Left colon (tissue), 2 donors: ENCODE measurements at regions not wholly inside any gene's neighbourhood (a gene's known extent, or its start where the extent isn't known, plus 50 kb on each side); places are given as distances from the start of the nearest gene placed in this dataset.
"Not testable (repeated sequence)": the region's sequence is repeated elsewhere in the genome, so short reads cannot be mapped to it uniquely, and the experiment has no call there.

ENCODE experiments used
- ATAC-seq: fragments of 200-7000 bp; cut with Tn5 transposase; one replicate; pipeline ENCODE4 v1.9.1; 2020; ENCODE audit warnings: mild to moderate bottlenecking, moderate library complexity
- DNase-seq, 2 donors: peaks; one replicate each; pipeline ENCODE4 v3.0.0-alpha.2; 2020
- intact Hi-C, 2 donors: fragments of 100-400 bp; cut with DNase I in 1 of 2; cut with micrococcal nuclease in 1 of 2; formaldehyde crosslinking; loops; one replicate each; pipeline versions ENCODE4 v1.11.2 to v1.14.0; 2022; cut with DNase I, micrococcal nuclease
- donor health status: DM: no; HTN: no; CAD: no.
- donor health status: DM: yes; HTN: yes; CAD: no.

GRCh38 chr10:53569455-53569854, 796.9 kb upstream of the MBL2 start:
- intact Hi-C loops: no loop called here
- ATAC-seq: peak; percentile 53
- DNase-seq: no peak

DNA sequence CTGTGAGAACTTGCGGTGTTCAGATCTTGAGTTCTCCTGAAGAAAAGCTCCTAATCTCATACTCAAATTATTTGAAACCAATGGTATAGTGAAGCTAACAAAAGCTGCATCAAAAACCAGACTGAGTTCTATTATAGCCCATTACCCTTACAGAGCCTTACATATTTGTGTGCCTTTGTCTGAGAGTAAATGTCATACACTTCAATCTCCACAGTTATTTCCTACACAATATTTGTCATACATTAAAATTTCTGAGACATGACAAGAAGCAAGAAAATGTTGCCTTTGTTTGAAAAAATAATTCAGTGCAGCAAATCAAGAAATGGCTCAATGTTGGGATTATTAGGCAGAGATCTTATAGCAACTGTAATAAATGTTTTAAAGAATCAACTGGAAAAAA, 776.1 kb upstream of the MBL2 start:
- ATAC-seq (no peak), DNase-seq (no peak)
- intact Hi-C loops: no loop called here

DNA sequence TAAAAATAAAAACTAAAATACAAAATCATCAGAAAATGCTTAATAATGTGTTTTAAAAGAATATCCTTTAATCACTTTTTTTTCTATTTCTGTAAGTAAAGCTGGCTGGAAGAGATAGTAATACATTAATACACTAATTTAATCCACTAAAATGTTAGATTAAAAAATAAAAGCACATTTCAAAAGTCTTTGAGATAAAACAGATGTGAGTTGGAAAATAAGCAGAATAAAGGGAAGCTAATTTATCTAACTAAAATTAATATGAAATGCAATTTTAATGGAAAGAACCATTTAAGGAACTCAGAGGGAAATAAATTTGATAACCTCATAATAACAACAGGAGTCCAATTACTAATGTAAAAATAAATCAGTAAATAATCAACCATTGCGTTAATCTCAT, 774.8 kb upstream of the MBL2 start:
- intact Hi-C loops: no loop called here
- DNase-seq: no peak
- no peak for ATAC-seq

GRCh38 chr10:53543410-53543809, 770.8 kb upstream of the MBL2 start:
- ATAC-seq (no peak), DNase-seq (no peak)
- intact Hi-C loops: no loop called here

- intact Hi-C loops: no loop called here
- ATAC-seq (no peak), DNase-seq (no peak)
These were observed 764.9 kb upstream of the MBL2 start for GRCh38 chr10:53537508-53537907.

GRCh38 chr10:53536322-53536721, 763.7 kb upstream of the MBL2 start:
- intact Hi-C loops: no loop called here
- DNase-seq (no peak), ATAC-seq (no peak)

- intact Hi-C loops: no loop called here
- no peak for DNase-seq
- no peak for ATAC-seq
These were observed 761.8 kb upstream of the MBL2 start for GRCh38 chr10:53534428-53534827.

GRCh38 chr10:53528974-53529373, 756.4 kb upstream of the MBL2 start:
- intact Hi-C loops: no loop called here
- no peak for ATAC-seq

GRCh38 chr10:53521046-53521445, 748.5 kb upstream of the MBL2 start:
- intact Hi-C loops: no loop called here
- ATAC-seq (no peak), DNase-seq (no peak)

More at GRCh38 chr10:53528974-53529373, 756.4 kb upstream of the MBL2 start:
- DNase-seq: no peak

GRCh38 chr10:53508197-53508596, 735.6 kb upstream of the MBL2 start:
- DNase-seq: no peak
- intact Hi-C loops: no loop called here
- ATAC-seq: no peak

DNA sequence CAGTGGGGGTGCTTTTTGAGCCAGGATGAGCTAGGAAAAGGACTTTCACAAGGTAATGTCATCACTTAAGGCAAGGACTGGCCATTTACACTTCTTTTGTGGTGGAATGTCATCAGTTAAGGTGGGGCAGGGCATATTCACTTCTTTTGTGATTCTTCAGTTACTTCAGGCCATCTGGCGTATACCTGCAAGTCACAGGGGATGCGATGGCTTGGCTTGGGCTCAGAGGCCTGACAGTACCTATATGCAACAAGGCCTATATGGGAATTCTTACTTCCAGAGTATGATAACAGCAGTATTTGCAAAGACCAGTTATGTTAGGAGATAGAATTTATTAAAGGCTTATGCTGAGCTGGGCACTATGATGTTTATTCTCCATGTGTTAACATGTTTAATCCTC, 731.9 kb upstream of the MBL2 start:
- DNase-seq, ATAC-seq, intact Hi-C loops: not testable (repeated sequence)

- no peak for DNase-seq
- no peak for ATAC-seq
- intact Hi-C loops: no loop called here
These were observed 719.2 kb upstream of the MBL2 start for GRCh38 chr10:53491774-53492173.

- DNase-seq (no peak), ATAC-seq (no peak)
- intact Hi-C loops: no loop called here
These were observed 718.0 kb upstream of the MBL2 start for GRCh38 chr10:53490553-53490952.

DNA sequence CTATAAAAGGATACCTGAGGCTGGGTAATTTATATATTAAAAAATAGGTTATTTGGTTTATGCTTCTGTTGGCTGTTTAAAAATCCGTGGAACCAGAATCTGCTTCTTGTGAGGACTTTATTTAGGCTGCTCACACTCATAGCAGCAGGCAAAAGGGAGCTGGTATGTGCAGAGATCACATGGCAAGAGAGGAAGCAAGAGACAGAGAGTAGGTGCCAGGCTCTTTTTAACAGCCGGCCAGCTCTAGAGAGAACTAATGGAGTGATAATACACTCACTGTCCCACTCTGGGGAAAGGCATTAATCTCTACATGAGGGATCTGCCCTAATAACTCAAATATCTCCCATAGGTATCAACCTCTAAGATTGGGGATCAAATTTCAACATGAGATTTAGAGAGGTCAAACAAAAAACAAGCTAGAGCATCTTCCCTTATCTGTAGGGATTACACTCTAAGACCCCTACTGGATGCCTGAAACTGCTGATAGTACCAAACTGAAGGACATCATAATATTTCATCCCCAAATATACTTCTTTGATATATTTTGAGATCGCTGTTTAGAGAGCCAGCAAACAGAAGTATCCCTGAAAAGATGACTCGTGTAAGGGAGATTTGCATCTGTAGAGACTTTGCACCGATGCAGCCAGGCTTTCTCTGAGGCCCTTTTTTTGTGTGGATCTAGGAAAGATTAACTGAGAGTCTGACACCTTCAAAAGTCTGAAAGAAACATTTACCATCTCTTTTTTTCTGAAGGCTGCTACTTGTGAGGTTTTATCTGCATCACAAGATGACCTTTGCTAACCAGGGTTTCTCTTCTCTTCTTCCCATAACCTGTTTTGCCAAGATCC, 717.0 kb upstream of the MBL2 start:
- intact Hi-C loops: no loop called here
- ATAC-seq (no peak), DNase-seq (no peak)

DNA sequence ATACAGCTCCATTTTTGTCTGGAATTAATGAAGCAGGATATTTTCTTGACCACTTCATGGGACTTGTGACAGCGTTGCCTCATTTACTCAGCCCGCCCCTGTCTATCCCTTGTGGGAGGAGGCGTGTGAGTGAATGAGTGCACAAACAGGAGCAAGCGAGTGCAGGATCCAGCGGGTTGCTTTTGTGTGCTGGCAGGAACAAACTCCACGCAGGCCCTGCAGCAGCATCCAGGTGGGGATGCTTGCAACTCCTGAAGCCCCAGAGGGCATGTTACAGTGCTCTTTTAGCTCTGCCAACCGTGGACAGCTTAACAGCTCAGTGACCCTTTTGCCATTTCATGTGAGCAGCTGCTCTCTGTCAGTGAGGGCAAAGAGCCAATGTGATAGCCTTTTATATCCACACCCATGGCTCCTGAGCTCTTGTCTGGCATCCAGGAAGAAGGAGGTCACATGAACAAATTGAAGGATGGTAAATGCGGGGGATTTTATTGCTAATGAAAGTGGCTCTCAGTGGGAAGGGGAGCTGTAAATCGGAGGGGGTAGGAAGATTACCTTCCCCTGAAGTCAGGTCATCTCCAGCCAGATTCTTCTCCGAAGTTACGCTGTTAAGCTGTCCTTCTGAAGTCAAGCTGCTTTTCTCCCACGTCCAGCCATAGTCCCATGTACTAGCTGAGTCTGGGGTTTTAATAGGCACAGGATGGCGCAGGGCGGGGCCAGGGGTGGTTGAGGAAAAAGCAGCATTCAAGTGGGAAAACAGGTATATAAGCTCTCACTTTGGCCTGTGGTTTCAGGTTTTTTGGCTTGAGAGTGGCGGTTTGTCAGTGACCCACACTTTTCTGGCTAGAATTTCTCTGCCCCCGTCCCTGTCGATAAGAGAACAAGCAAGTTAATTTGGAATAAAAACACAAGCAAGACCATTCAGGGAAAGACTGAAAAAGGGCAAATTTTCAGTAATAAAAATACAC, 714.7 kb upstream of the MBL2 start:
- DNase-seq: no peak
- intact Hi-C loops: no loop called here

GRCh38 chr10:53485422-53485821, 712.8 kb upstream of the MBL2 start:
- intact Hi-C loops, DNase-seq, ATAC-seq: not testable (repeated sequence)

More for the DNA sequence above, 714.7 kb upstream of the MBL2 start:
- no peak for ATAC-seq

GRCh38 chr10:53479365-53479764, 706.8 kb upstream of the MBL2 start:
- no peak for DNase-seq
- intact Hi-C loops: no loop called here
- ATAC-seq: no peak

DNA sequence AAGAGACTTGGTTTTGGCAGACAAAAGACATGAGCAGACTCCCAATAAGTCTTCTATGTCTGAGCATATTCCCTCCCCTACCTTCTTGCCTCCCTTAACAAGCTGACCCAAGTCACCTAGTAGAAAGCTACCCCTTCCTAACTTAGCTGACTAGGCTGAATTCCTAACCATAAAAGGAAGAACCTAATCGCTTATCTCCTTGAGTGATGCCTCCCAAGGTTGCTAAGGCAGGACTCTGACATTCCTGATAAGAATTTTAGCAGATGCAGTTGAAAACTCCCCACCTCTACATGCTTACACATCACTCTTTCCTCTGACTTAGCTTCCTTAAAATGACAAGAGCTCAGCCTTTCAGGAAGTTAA, 704.7 kb upstream of the MBL2 start:
- no peak for DNase-seq
- ATAC-seq: no peak
- intact Hi-C loops: no loop called here

DNA sequence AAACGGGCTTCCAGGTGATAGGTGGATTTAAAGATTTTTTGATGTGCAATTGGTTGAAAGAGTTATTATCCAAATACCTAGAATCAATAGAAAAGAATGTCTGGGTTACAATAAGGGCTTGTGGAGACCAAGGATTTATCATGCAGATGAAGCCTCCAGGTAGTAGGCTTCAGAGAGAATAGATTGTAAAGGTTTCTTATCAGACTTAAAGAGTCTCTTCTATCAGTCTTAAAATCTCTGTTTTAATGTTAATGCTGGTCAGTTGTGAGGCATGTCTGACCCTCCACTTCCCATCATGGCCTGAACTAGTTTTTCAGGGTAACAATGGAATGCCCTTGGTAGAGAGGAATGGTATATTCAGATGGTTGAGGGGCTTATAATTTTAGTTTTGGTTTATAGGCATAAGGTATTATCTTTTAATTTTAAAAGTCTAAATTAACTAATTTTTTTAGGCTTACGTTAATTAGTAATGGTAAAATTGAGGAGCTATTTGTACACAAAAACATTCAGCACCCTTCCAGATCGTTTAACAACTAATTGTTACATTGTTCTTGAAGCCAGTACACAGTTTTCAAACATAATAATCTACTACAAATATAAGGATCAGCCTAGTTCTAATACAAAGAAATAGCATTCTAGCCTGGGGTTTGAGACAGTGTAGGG, 704.2 kb upstream of the MBL2 start:
- intact Hi-C loops: no loop called here
- no peak for ATAC-seq
- no peak for DNase-seq
